HCT116 (cell line): ENCODE measurements at regions not wholly inside any gene's neighbourhood (a gene's known extent, or its start where the extent isn't known, plus 50 kb on each side); places are given as distances from the start of the nearest gene placed in this dataset.

Source experiments
- ATAC-seq: fragments of 200-7000 bp; cut with Tn5 transposase; 2 replicates; pipeline ENCODE4 v1.9.1; 2020; ENCODE audit warnings: mild to moderate bottlenecking, moderate library complexity
- BruUV-seq: library from RNA; stranded (reverse); fragments of 400-500 nt; replicated peaks from 2 replicates; lab custom pipeline; 2021; lab: Mats Ljungman, UMichigan
- CTCF ChIA-PET: fragments of 300-600 bp; sonication (Branson Sonifier 250); formaldehyde crosslinking; loops from one replicate; lab custom pipeline; 2021; ENCODE audit warnings: antibody characterized with exemption; lab: Charles Lee
- POLR2A ChIA-PET: fragments of 300-600, 350-600 bp; sonication (Branson Sonifier 250); formaldehyde crosslinking; loops from one replicate; lab custom pipeline; 2021; ENCODE audit warnings: antibody characterized with exemption; lab: Charles Lee
- RAD21 ChIA-PET, 2 experiments: fragments of 300-600 bp; sonication (Branson Sonifier 250); formaldehyde crosslinking; loops; one replicate each; lab custom pipeline; 2023; ENCODE audit warnings: low total read pairs in 2 of 2; ENCODE audit not compliant: uncharacterized antibody in 2 of 2, unreplicated experiment in 2 of 2, low non-redundant PET in 1 of 2; lab: Charles Lee
- DNase-seq: peaks from one replicate; pipeline ENCODE4 v3.0.0-alpha.2; 2010; ENCODE audit warnings: low read depth, low spot score
- H2AFZ ChIP-seq: fragments of 200-600 bp; shearing (Covaris generic), sonication (generic); 2 replicates; pipeline ENCODE4 v1.6.1; 2017; ENCODE audit warnings: low read depth, mixed run types, mixed read lengths, antibody characterized with exemption, low read length; ENCODE audit not compliant: poor library complexity, severe bottlenecking
- H3K27ac ChIP-seq: 2 replicates; pipeline ENCODE4 v1.5.1; 2012; ENCODE audit warnings: low read depth, low read length
- H3K27me3 ChIP-seq: fragments of 200-600 bp; sonication (generic); 2 replicates; pipeline ENCODE4 v1.6.1; 2016; ENCODE audit warnings: mixed run types, low read length, mixed read lengths; ENCODE audit not compliant: insufficient read depth
- H3K36me3 ChIP-seq, 2 experiments: fragments of 200-500 bp in 1 of 2; fragments of 200-600 bp in 1 of 2; sonication (Bioruptor generic) in 1 of 2; sonication (generic) in 1 of 2; 2 replicates each; pipeline versions ENCODE4 v1.5.1 to v1.6.1; 2014 to 2016; ENCODE audit warnings: low read length in 2 of 2, inconsistent platforms in 1 of 2, mixed read lengths in 1 of 2, mixed run types in 1 of 2; ENCODE audit not compliant: insufficient read depth in 2 of 2, control insufficient read depth in 1 of 2
- H3K4me1 ChIP-seq, 2 experiments: fragments of 200-600 bp in 1 of 2; sonication (generic) in 1 of 2; 2 replicates each; pipeline versions ENCODE4 v1.5.1 to v1.6.1; 2012 to 2017; ENCODE audit warnings: low read length in 2 of 2, inconsistent platforms in 1 of 2, mild to moderate bottlenecking in 1 of 2, mixed read lengths in 1 of 2, mixed run types in 1 of 2, moderate library complexity in 1 of 2; ENCODE audit not compliant: insufficient read depth in 2 of 2, control insufficient read depth in 1 of 2
- H3K4me2 ChIP-seq: fragments of 200-600 bp; sonication (generic); 2 replicates; pipeline ENCODE4 v1.6.1; 2017; ENCODE audit warnings: mixed run types, low read length, mixed read lengths
- H3K4me3 ChIP-seq, 2 experiments: fragments of 200-600 bp in 1 of 2; sonication (generic) in 1 of 2; replicated peaks in 1 of 2; 2 replicates each; pipeline ENCODE4 v1.5.1; 2011 to 2016; ENCODE audit warnings: low read length in 2 of 2, control low read depth in 1 of 2, low read depth in 1 of 2, mild to moderate bottlenecking in 1 of 2, mixed read lengths in 1 of 2, mixed run types in 1 of 2
- H3K79me2 ChIP-seq: fragments of 200-600 bp; sonication (generic); 2 replicates; pipeline ENCODE4 v1.6.1; 2017; ENCODE audit warnings: mild to moderate bottlenecking, mixed run types, low read length, moderate library complexity, mixed read lengths; ENCODE audit not compliant: insufficient read depth
- H3K9ac ChIP-seq: fragments of 200-600 bp; sonication (generic); 2 replicates; pipeline ENCODE4 v1.6.1; 2016; ENCODE audit warnings: low read length, mixed read lengths
- H3K9me2 ChIP-seq: fragments of 200-600 bp; sonication (generic), shearing (Covaris generic); 2 replicates; pipeline ENCODE4 v1.6.1; 2017; ENCODE audit warnings: mixed run types, mild to moderate bottlenecking, moderate library complexity; ENCODE audit not compliant: insufficient read depth
- H3K9me3 ChIP-seq, 2 experiments: fragments of 200-500 bp in 1 of 2; fragments of 200-600 bp in 1 of 2; sonication (Bioruptor generic) in 1 of 2; sonication (generic) in 1 of 2; 2 replicates each; pipeline ENCODE4 v1.6.1; 2014 to 2017; ENCODE audit warnings: low read length in 2 of 2, mixed read lengths in 2 of 2, inconsistent platforms in 1 of 2, low read depth in 1 of 2, mild to moderate bottlenecking in 1 of 2, mixed run types in 1 of 2, moderate library complexity in 1 of 2; ENCODE audit not compliant: control insufficient read depth in 1 of 2, insufficient read depth in 1 of 2
- H4K20me1 ChIP-seq: fragments of 200-600 bp; sonication (generic), shearing (Covaris generic); 2 replicates; pipeline ENCODE4 v1.6.1; 2017; ENCODE audit warnings: mixed run types, mild to moderate bottlenecking, moderate library complexity; ENCODE audit not compliant: insufficient read depth
- ATF3 ChIP-seq: IDR thresholded peaks from 2 replicates; pipeline ENCODE4 v1.6.1; 2012
- CBX3 ChIP-seq: IDR thresholded peaks from 2 replicates; pipeline ENCODE4 v1.6.1; 2012; ENCODE audit warnings: low read depth
- CEBPB ChIP-seq: IDR thresholded peaks from 2 replicates; pipeline ENCODE4 v1.6.1; 2012; ENCODE audit warnings: low read depth
- EGR1 ChIP-seq: IDR thresholded peaks from 2 replicates; pipeline ENCODE4 v1.6.1; 2012; ENCODE audit warnings: low read depth
- ELF1 ChIP-seq: IDR thresholded peaks from 2 replicates; pipeline ENCODE4 v1.6.1; 2012; ENCODE audit warnings: low read depth, borderline replicate concordance
- EZH2 ChIP-seq: fragments of 200-600 bp; sonication (generic); IDR thresholded peaks from 2 replicates; pipeline ENCODE4 v1.6.1; 2017; ENCODE audit warnings: antibody characterized with exemption, mixed run types
- JUND ChIP-seq: IDR thresholded peaks from 2 replicates; pipeline ENCODE4 v1.6.1; 2012
- POLR2A ChIP-seq: IDR thresholded peaks from 2 replicates; pipeline ENCODE4 v1.7.0; 2011; ENCODE audit warnings: borderline replicate concordance; ENCODE audit not compliant: insufficient read depth, insufficient read length; ENCODE audit errors: extremely low read depth
- POLR2AphosphoS5 ChIP-seq: IDR thresholded peaks from 2 replicates; pipeline ENCODE4 v1.6.1; 2011; ENCODE audit warnings: mild to moderate bottlenecking, low read depth, low read length, moderate library complexity
- RAD21 ChIP-seq: IDR thresholded peaks from 2 replicates; pipeline ENCODE4 v1.6.1; 2012; ENCODE audit warnings: low read depth, mild to moderate bottlenecking
- SIN3A ChIP-seq: IDR thresholded peaks from 2 replicates; pipeline ENCODE4 v1.6.1; 2012; ENCODE audit warnings: low read depth
- SP1 ChIP-seq: IDR thresholded peaks from 2 replicates; pipeline ENCODE4 v1.6.1; 2012; ENCODE audit warnings: low read depth
- TCF7L2 ChIP-seq: IDR thresholded peaks from 2 replicates; pipeline ENCODE4 v1.7.0; 2011; ENCODE audit warnings: borderline replicate concordance, inconsistent platforms; ENCODE audit not compliant: insufficient read depth, insufficient read length; ENCODE audit errors: extremely low read depth
- YY1 ChIP-seq: IDR thresholded peaks from 2 replicates; pipeline ENCODE4 v1.6.1; 2011; ENCODE audit warnings: low read length, low read depth, moderate library complexity, mild to moderate bottlenecking; ENCODE audit not compliant: insufficient replicate concordance; ENCODE audit errors: extremely low read depth
- ZBTB33 ChIP-seq: IDR thresholded peaks from 2 replicates; pipeline ENCODE4 v1.6.1; 2011; ENCODE audit warnings: mild to moderate bottlenecking, low read length, moderate library complexity; ENCODE audit not compliant: insufficient replicate concordance; ENCODE audit errors: extremely low read depth
- ZNF274 ChIP-seq: fragments of 200-500 bp; sonication (Bioruptor generic); IDR thresholded peaks from 2 replicates; pipeline ENCODE4 v1.6.1; 2014; ENCODE audit warnings: mild to moderate bottlenecking, low read depth, low read length, inconsistent platforms
- intact Hi-C: fragments of 100-400 bp; cut with micrococcal nuclease; formaldehyde crosslinking; loops from 2 replicates; pipeline ENCODE4 v1.10.0; 2022

- ChIA-PET POLR2A (no interaction called here), RAD21 (no interaction called here), CTCF (no interaction called here)
- no peak overlapping the region for H3K9ac ChIP-seq
- H3K27ac ChIP-seq: no peak overlapping the region
- intact Hi-C loops: no loop called here
- H3K36me3 ChIP-seq: no peaks in the 10 kb centered on the region
- H3K4me1 ChIP-seq: no peaks in the 10 kb centered on the region
- no peaks in the 10 kb centered on the region for H3K9me3 ChIP-seq
- DNase-seq (no peak), ATAC-seq (no peak)
- no peaks in the 10 kb centered on the region for H3K27me3 ChIP-seq
- TF ChIP-seq CEBPB: no peak
- no peak for TF ChIP-seq YY1
- no peak for TF ChIP-seq POLR2A
- TF ChIP-seq ZBTB33: no peak
- no peak for TF ChIP-seq ELF1
- TF ChIP-seq EGR1: no peak
- no peak for TF ChIP-seq SP1
- TF ChIP-seq JUND: no peak
- TF ChIP-seq CBX3: no peak
- TF ChIP-seq POLR2AphosphoS5: no peak
- TF ChIP-seq TCF7L2: no peak
- TF ChIP-seq ATF3: no peak
- TF ChIP-seq SIN3A: no peak
- TF ChIP-seq EZH2: no peak
- no peak for TF ChIP-seq RAD21
- no peak for TF ChIP-seq ZNF274
- BruUV-seq: no TSS peak
- H3K79me2 ChIP-seq: no peaks in the 10 kb centered on the region
- H3K9me2 ChIP-seq: 0 out of 2 replicates have a peak, but pooled peaks cover 5% of the 10 kb centered on the region
- no peak overlapping the region for H3K4me3 ChIP-seq
- H3K4me2 ChIP-seq: no peak overlapping the region
- no peaks in the 10 kb centered on the region for H4K20me1 ChIP-seq
- H2AFZ ChIP-seq: no peak overlapping the region
Observed at GRCh38 chr6:128586095-128586494, 65.7 kb upstream of the PTPRK start.
